Sciatic nerve (tissue), 2 donors: ENCODE measurements at regions not wholly inside any gene's neighbourhood (a gene's known extent, or its start where the extent isn't known, plus 50 kb on each side); places are given as distances from the start of the nearest gene placed in this dataset.

Experiments
- ATAC-seq: fragments of 200-7000 bp; cut with Tn5 transposase; one replicate; pipeline ENCODE4 v1.9.1; 2020; ENCODE audit warnings: mild to moderate bottlenecking, moderate library complexity
- DNase-seq: peaks from one replicate; pipeline ENCODE4 v3.0.0-alpha.2; 2020; ENCODE audit warnings: low spot score
- intact Hi-C: fragments of 100-400 bp; cut with DNase I; formaldehyde crosslinking; loops from one replicate; pipeline ENCODE4 v1.14.2; 2022
- donor health status: DM: no; HTN: no; CAD: no.
- donor health status: DM: no; HTN: no; CAD: no.

GRCh38 chr3:82973791-82974190 is 1212.3 kb upstream of the GBE1 start:
- intact Hi-C loops, result no loop called here
- no peak for ATAC-seq

GRCh38 chr3:82960379-82960778 is 1198.9 kb upstream of the GBE1 start:
- intact Hi-C loops, result no loop called here
- DNase-seq (no peak), ATAC-seq (no peak)

More at GRCh38 chr3:82973791-82974190, 1212.3 kb upstream of the GBE1 start:
- DNase-seq, result no peak

GRCh38 chr3:82957696-82958095 is 1196.3 kb upstream of the GBE1 start:
- DNase-seq, result no peak
- intact Hi-C loops, result no loop called here
- ATAC-seq, result no peak

- no peak for ATAC-seq
- intact Hi-C loops, result no loop called here
Observed at GRCh38 chr3:82957079-82957478, 1195.6 kb upstream of the GBE1 start.

GRCh38 chr3:82954486-82954885 is 1193.0 kb upstream of the GBE1 start:
- intact Hi-C loops, result no loop called here
- DNase-seq (no peak), ATAC-seq (no peak)

More at GRCh38 chr3:82957079-82957478, 1195.6 kb upstream of the GBE1 start:
- DNase-seq, result no peak

- DNase-seq (no peak), ATAC-seq (no peak)
- intact Hi-C loops, result no loop called here
Observed at GRCh38 chr3:82942041-82942440, 1180.6 kb upstream of the GBE1 start.

GRCh38 chr3:82940124-82940523 is 1178.7 kb upstream of the GBE1 start:
- ATAC-seq (no peak), DNase-seq (no peak)
- intact Hi-C loops, result no loop called here

GRCh38 chr3:82939491-82940097 is 1178.1 kb upstream of the GBE1 start:
- DNase-seq (no peak), ATAC-seq (no peak)
- intact Hi-C loops, result no loop called here

- no peak for DNase-seq
- intact Hi-C loops, result no loop called here
- peak; percentile 28 for ATAC-seq
Observed at GRCh38 chr3:82938821-82939328, 1177.4 kb upstream of the GBE1 start.

GRCh38 chr3:82927309-82928253 is 1166.1 kb upstream of the GBE1 start:
- intact Hi-C loops, result no loop called here
- ATAC-seq (no peak), DNase-seq (no peak)

GRCh38 chr3:82891028-82891427 is 1129.6 kb upstream of the GBE1 start:
- intact Hi-C loops, result no loop called here
- no peak for DNase-seq
- no peak for ATAC-seq

- DNase-seq, result no peak
- intact Hi-C loops, result no loop called here
Observed at GRCh38 chr3:82883072-82883471, 1121.6 kb upstream of the GBE1 start.

GRCh38 chr3:82875401-82875800 is 1114.0 kb upstream of the GBE1 start:
- DNase-seq (no peak), ATAC-seq (no peak)
- intact Hi-C loops, result no loop called here

More at GRCh38 chr3:82883072-82883471, 1121.6 kb upstream of the GBE1 start:
- ATAC-seq, result no peak

GRCh38 chr3:82839871-82840270 is 1078.4 kb upstream of the GBE1 start:
- intact Hi-C loops, result no loop called here
- no peak for DNase-seq
- no peak for ATAC-seq

- intact Hi-C loops, result no loop called here
- DNase-seq (no peak), ATAC-seq (no peak)
Observed at GRCh38 chr3:82834098-82834497, 1072.7 kb upstream of the GBE1 start.

- no peak for DNase-seq
- no peak for ATAC-seq
- intact Hi-C loops, result no loop called here
Observed at GRCh38 chr3:82824491-82824890, 1063.0 kb upstream of the GBE1 start.

- intact Hi-C loops, result no loop called here
- DNase-seq (no peak), ATAC-seq (no peak)
Observed at GRCh38 chr3:82816086-82816485, 1054.6 kb upstream of the GBE1 start.

GRCh38 chr3:82815417-82816058 is 1054.1 kb upstream of the GBE1 start:
- intact Hi-C loops, result no loop called here
- ATAC-seq (no peak), DNase-seq (no peak)

- no peak for DNase-seq
- intact Hi-C loops, result no loop called here
- peak; percentile 28 for ATAC-seq
Observed at GRCh38 chr3:82814660-82815059, 1053.2 kb upstream of the GBE1 start.

- intact Hi-C loops, result no loop called here
- no peak for DNase-seq
- no peak for ATAC-seq
Observed at GRCh38 chr3:82807781-82808180, 1046.3 kb upstream of the GBE1 start.
